SK-N-SH (cell line): ENCODE measurements at regions not wholly inside any gene's neighbourhood (a gene's known extent, or its start where the extent isn't known, plus 50 kb on each side); places are given as distances from the start of the nearest gene placed in this dataset.

Experiments used
- CTCF ChIA-PET: fragments of 300-600, 350-600 bp; formaldehyde crosslinking; extraction: SDS; loops from one replicate; lab custom pipeline; 2021; lab: Yijun Ruan, JAX
- POLR2A ChIA-PET: fragments of 350-600 bp; sonication (Branson Sonifier 250); formaldehyde crosslinking; extraction: SDS; loops from one replicate; lab custom pipeline; 2020; ENCODE audit warnings: antibody characterized with exemption, inconsistent platforms; lab: Yijun Ruan, JAX
- DNase-seq: peaks from one replicate; pipeline ENCODE4 v3.0.0; 2012
- H2AFZ ChIP-seq: fragments of 200-600 bp; sonication (generic); 2 replicates; pipeline ENCODE4 v1.8.1; 2016; ENCODE audit warnings: antibody characterized with exemption, mild to moderate bottlenecking, low read depth
- H3F3A ChIP-seq: fragments of 200-600 bp; sonication (generic); replicated peaks from 2 replicates; pipeline ENCODE3; 2016; ENCODE audit warnings: antibody characterized with exemption, mild to moderate bottlenecking; ENCODE audit not compliant: insufficient read depth
- H3K27ac ChIP-seq, 2 experiments: fragments of 200-500 bp in 1 of 2; fragments of 200-600 bp in 1 of 2; sonication (Bioruptor generic) in 1 of 2; sonication (generic), shearing (Covaris generic) in 1 of 2; 2 replicates each; pipeline versions ENCODE4 v1.5.1 to v1.6.1; 2014 to 2016; ENCODE audit warnings: low read depth in 2 of 2, inconsistent platforms in 1 of 2, low read length in 1 of 2, mild to moderate bottlenecking in 1 of 2, mixed read lengths in 1 of 2
- H3K27me3 ChIP-seq: fragments of 200-600 bp; sonication (generic), shearing (Covaris generic); 2 replicates; pipeline ENCODE4 v1.6.1; 2016; ENCODE audit warnings: mixed run types; ENCODE audit not compliant: insufficient read depth
- H3K36me3 ChIP-seq, 2 experiments: fragments of 200-500 bp in 1 of 2; fragments of 200-600 bp in 1 of 2; sonication (Bioruptor generic) in 1 of 2; sonication (generic) in 1 of 2; replicated peaks in 1 of 2; 2 replicates each; pipeline versions ENCODE3 to v1.5.1; 2014 to 2016; ENCODE audit warnings: low read length in 1 of 2, mild to moderate bottlenecking in 1 of 2; ENCODE audit not compliant: insufficient read depth in 2 of 2, control insufficient read depth in 1 of 2
- H3K4me1 ChIP-seq, 2 experiments: fragments of 200-500 bp in 1 of 2; fragments of 200-600 bp in 1 of 2; sonication (Bioruptor generic) in 1 of 2; sonication (generic), shearing (Covaris generic) in 1 of 2; 2 replicates each; pipeline versions ENCODE4 v1.5.1 to v1.6.1; 2014 to 2016; ENCODE audit warnings: low read depth in 1 of 2, low read length in 1 of 2, mixed run types in 1 of 2; ENCODE audit not compliant: insufficient read depth in 2 of 2, control insufficient read depth in 1 of 2
- H3K4me2 ChIP-seq: fragments of 200-600 bp; sonication (generic), shearing (Covaris generic); 2 replicates; pipeline ENCODE4 v1.6.1; 2017; ENCODE audit warnings: mixed run types
- H3K4me3 ChIP-seq, 2 experiments: fragments of 200-500 bp in 1 of 2; fragments of 200-600 bp in 1 of 2; sonication (Bioruptor generic) in 1 of 2; sonication (generic), shearing (Covaris generic) in 1 of 2; 2 replicates each; pipeline versions ENCODE4 v1.5.1 to v1.8.1; 2014 to 2016; ENCODE audit warnings: low read depth in 2 of 2, inconsistent platforms in 1 of 2, low read length in 1 of 2, mild to moderate bottlenecking in 1 of 2, mixed read lengths in 1 of 2, moderate library complexity in 1 of 2
- H3K79me2 ChIP-seq: fragments of 200-600 bp; sonication (generic); 2 replicates; pipeline ENCODE4 v1.8.1; 2017; ENCODE audit warnings: mild to moderate bottlenecking; ENCODE audit not compliant: insufficient read depth
- H3K9ac ChIP-seq: fragments of 200-600 bp; sonication (generic); 2 replicates; pipeline ENCODE4 v1.6.1; 2017; ENCODE audit warnings: mixed run types
- H3K9me2 ChIP-seq: fragments of 200-600 bp; sonication (generic); 2 replicates; pipeline ENCODE4 v1.6.1; 2017; ENCODE audit warnings: mixed run types
- H3K9me3 ChIP-seq: fragments of 200-600 bp; sonication (generic); 2 replicates; pipeline ENCODE4 v1.6.1; 2017; ENCODE audit warnings: mixed run types, mild to moderate bottlenecking, moderate library complexity
- H4K20me1 ChIP-seq: fragments of 200-600 bp; sonication (generic); 2 replicates; pipeline ENCODE4 v1.6.1; 2017; ENCODE audit warnings: mild to moderate bottlenecking, mixed run types; ENCODE audit not compliant: insufficient read depth
- ELF1 ChIP-seq: IDR thresholded peaks from 2 replicates; pipeline ENCODE4 v1.4.0; 2012
- EP300 ChIP-seq, 2 experiments: IDR thresholded peaks; 2 replicates each; pipeline versions ENCODE4 v1.4.0 to v1.6.1; 2012; ENCODE audit warnings: borderline replicate concordance in 1 of 2, low read depth in 1 of 2, low read length in 1 of 2
- EZH2phosphoT487 ChIP-seq: fragments of 200-600 bp; sonication (generic); IDR thresholded peaks from 2 replicates; pipeline ENCODE4 v1.6.1; 2017; ENCODE audit warnings: low read depth, mixed run types, mild to moderate bottlenecking, antibody characterized with exemption, moderate library complexity, borderline replicate concordance
- FOSL2 ChIP-seq: IDR thresholded peaks from 2 replicates; pipeline ENCODE4 v1.4.0; 2012; ENCODE audit warnings: low read depth, mild to moderate bottlenecking, moderate library complexity, borderline replicate concordance
- GABPA ChIP-seq: IDR thresholded peaks from 2 replicates; pipeline ENCODE4 v1.4.0; 2012; ENCODE audit warnings: low read depth, mild to moderate bottlenecking
- IRF3 ChIP-seq: fragments of 150-350 bp; IDR thresholded peaks from 2 replicates; pipeline ENCODE4 v1.6.1; 2016; ENCODE audit warnings: mild to moderate bottlenecking, low read depth, low read length
- JUND ChIP-seq: IDR thresholded peaks from 2 replicates; pipeline ENCODE4 v1.4.0; 2012
- MEF2A ChIP-seq: IDR thresholded peaks from 2 replicates; pipeline ENCODE4 v1.4.0; 2012; ENCODE audit warnings: low read depth, borderline replicate concordance
- NFIC ChIP-seq: IDR thresholded peaks from 2 replicates; pipeline ENCODE4 v1.4.0; 2012; ENCODE audit warnings: borderline replicate concordance
- NRF1 ChIP-seq: IDR thresholded peaks from 2 replicates; pipeline ENCODE4 v1.6.1; 2012; ENCODE audit warnings: low read depth, mild to moderate bottlenecking, low read length
- POLR2AphosphoS5 ChIP-seq: IDR thresholded peaks from 2 replicates; pipeline ENCODE4 v1.6.1; 2012; ENCODE audit warnings: low read depth, low read length
- RAD21 ChIP-seq: IDR thresholded peaks from 2 replicates; pipeline ENCODE4 v1.6.1; 2012; ENCODE audit warnings: mild to moderate bottlenecking, low read length
- RCOR1 ChIP-seq: fragments of 150-350 bp; IDR thresholded peaks from 2 replicates; pipeline ENCODE4 v1.6.1; 2017; ENCODE audit warnings: antibody characterized with exemption, low read length
- RFX5 ChIP-seq: IDR thresholded peaks from 2 replicates; pipeline ENCODE4 v1.6.1; 2012; ENCODE audit warnings: mild to moderate bottlenecking, improper control_type of control experiment, low read length
- RXRA ChIP-seq: IDR thresholded peaks from 2 replicates; pipeline ENCODE4 v1.4.0; 2012; ENCODE audit warnings: low read depth, mild to moderate bottlenecking, borderline replicate concordance
- SIN3A ChIP-seq: IDR thresholded peaks from 2 replicates; pipeline ENCODE4 v1.6.1; 2012; ENCODE audit warnings: low read depth, mild to moderate bottlenecking, low read length, moderate library complexity, borderline replicate concordance
- SMC3 ChIP-seq: IDR thresholded peaks from 2 replicates; pipeline ENCODE4 v1.6.1; 2012; ENCODE audit warnings: low read depth, low read length, improper control_type of control experiment
- TCF12 ChIP-seq: IDR thresholded peaks from 2 replicates; pipeline ENCODE4 v1.4.0; 2012
- USF2 ChIP-seq: fragments of 150-350 bp; IDR thresholded peaks from 2 replicates; pipeline ENCODE4 v1.6.1; 2017; ENCODE audit warnings: antibody characterized with exemption, low read length, low read depth, borderline replicate concordance
- YY1 ChIP-seq: IDR thresholded peaks from 2 replicates; pipeline ENCODE4 v1.4.0; 2012; ENCODE audit warnings: low read depth, mild to moderate bottlenecking
- WGBS: methylation state at CpG from one replicate; pipeline ENCODE4 v1.1.6; 2017; ENCODE audit warnings: low lambda C conversion rate; 5-methylcytosine and 5-hydroxymethylcytosine counted together
- TF ChIP-seq, protein P1 (sequence below): IDR thresholded peaks from 2 replicates; pipeline ENCODE4 v1.4.0; 2012; ENCODE audit warnings: low read depth, borderline replicate concordance

DNA sequence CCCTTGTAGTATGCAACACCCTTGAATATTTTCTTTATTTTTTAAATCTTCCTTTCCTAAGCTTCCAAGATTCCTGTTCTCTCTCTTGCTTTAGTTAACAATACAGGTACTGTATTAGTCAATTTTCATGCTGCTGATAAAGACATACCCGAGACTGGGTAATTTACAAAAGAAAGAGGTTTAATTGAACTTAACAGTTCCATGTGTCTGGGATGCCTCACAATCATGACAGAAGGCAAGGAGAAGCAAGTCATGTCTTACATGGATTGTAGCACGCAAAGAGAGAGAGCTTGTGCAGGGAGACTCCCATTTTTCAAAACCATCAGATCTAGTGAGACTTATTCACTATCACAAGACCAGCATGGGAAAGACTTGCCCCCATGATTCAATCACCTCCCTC, 1024.3 kb downstream of the PCDH9 start:
- H3K36me3 ChIP-seq = no peaks in the 10 kb centered on the region
- no peak overlapping the region for H3K4me2 ChIP-seq
- peaks cover 7% of the 10 kb centered on the region for H3F3A ChIP-seq
- no peaks in the 10 kb centered on the region for H4K20me1 ChIP-seq
- TF ChIP-seq GABPA = no peak
- no peak for TF ChIP-seq SIN3A
- peak; percentile 54; the same call in 1 of the 2 replicates for TF ChIP-seq TCF12
- TF ChIP-seq RXRA = no peak
- no peak for TF ChIP-seq POLR2AphosphoS5
- no peak for TF ChIP-seq EZH2phosphoT487
- ChIA-PET CTCF (no interaction called here), POLR2A (no interaction called here)
- H3K4me1 ChIP-seq = peaks cover 0 to 5% of the 10 kb centered on the region in 2 experiments; a peak in 1 of 4 replicates
- no peaks in the 10 kb centered on the region for H3K9me2 ChIP-seq
- 13% methylated on average over 2 of the region's 2 CpGs for WGBS
- H3K4me3 ChIP-seq = no peak overlapping the region
- H3K9me3 ChIP-seq = no peaks in the 10 kb centered on the region
- H3K27ac ChIP-seq = peak overlapping the region in 1 of 2 experiments; percentile 0; a peak in 1 of 4 replicates
- H2AFZ ChIP-seq = peak overlapping the region; percentile 41; the same call in 1 of the 2 replicates
- H3K79me2 ChIP-seq = no peaks in the 10 kb centered on the region
- no peak for DNase-seq
- no peaks in the 10 kb centered on the region for H3K27me3 ChIP-seq
- no peak overlapping the region for H3K9ac ChIP-seq

GRCh38 chr13:66200555-66200954, 1029.6 kb downstream of the PCDH9 start:
- TF ChIP-seq TCF12 (no peak), RAD21 (peak; percentile 40), FOSL2 (no peak), NFIC (no peak), EP300 (IDR thresholded peaks at IDR 0.05; ENCODE audit: borderline replicate concordance in 1 of 2, low read depth in 1 of 2, low read length in 1 of 2) (no peak), SMC3 (peak; percentile 30; the same call in 1 of the 2 replicates)
- TF ChIP-seq, protein P1, sequence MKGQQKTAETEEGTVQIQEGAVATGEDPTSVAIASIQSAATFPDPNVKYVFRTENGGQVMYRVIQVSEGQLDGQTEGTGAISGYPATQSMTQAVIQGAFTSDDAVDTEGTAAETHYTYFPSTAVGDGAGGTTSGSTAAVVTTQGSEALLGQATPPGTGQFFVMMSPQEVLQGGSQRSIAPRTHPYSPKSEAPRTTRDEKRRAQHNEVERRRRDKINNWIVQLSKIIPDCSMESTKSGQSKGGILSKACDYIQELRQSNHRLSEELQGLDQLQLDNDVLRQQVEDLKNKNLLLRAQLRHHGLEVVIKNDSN = no peak
- DNase-seq = no peak
- no peak overlapping the region for H3K9ac ChIP-seq
- H3K79me2 ChIP-seq = no peaks in the 10 kb centered on the region
- H3F3A ChIP-seq = no peaks in the 10 kb centered on the region
- POLR2A ChIA-PET = no interaction called here
- CTCF ChIA-PET = no interaction called here
- H3K9me2 ChIP-seq = no peaks in the 10 kb centered on the region
- H3K27me3 ChIP-seq = no peaks in the 10 kb centered on the region
- no peak overlapping the region for H3K27ac ChIP-seq
- no peak overlapping the region for H3K4me3 ChIP-seq
- no peaks in the 10 kb centered on the region for H3K9me3 ChIP-seq
- no peak overlapping the region for H2AFZ ChIP-seq
- peaks cover 0 to 2% of the 10 kb centered on the region in 2 experiments for H3K36me3 ChIP-seq
- no peaks in the 10 kb centered on the region for H4K20me1 ChIP-seq
- H3K4me1 ChIP-seq = no peaks in the 10 kb centered on the region
- no peak overlapping the region for H3K4me2 ChIP-seq

GRCh38 chr13:66195238-66195637, 1034.9 kb downstream of the PCDH9 start:
- no peak for DNase-seq
- Histone ChIP-seq H2AFZ (no peak overlapping the region), H3K4me2 (no peak overlapping the region), H4K20me1 (no peaks in the 10 kb centered on the region), H3K27ac (no peak overlapping the region), H3K4me1 (no peaks in the 10 kb centered on the region), H3K27me3 (no peaks in the 10 kb centered on the region), H3K4me3 (no peak overlapping the region), H3K79me2 (no peaks in the 10 kb centered on the region), H3K9ac (no peak overlapping the region), H3K9me3 (no peaks in the 10 kb centered on the region), H3F3A (no peaks in the 10 kb centered on the region), H3K36me3 (peaks cover 0 to 2% of the 10 kb centered on the region in 2 experiments), H3K9me2 (no peaks in the 10 kb centered on the region)
- POLR2A ChIA-PET = no interaction called here
- no peak for TF ChIP-seq FOSL2
- TF ChIP-seq MEF2A = no peak
- TF ChIP-seq RFX5 = no peak
- TF ChIP-seq RXRA = no peak
- no peak for TF ChIP-seq JUND
- TF ChIP-seq ELF1 = no peak
- TF ChIP-seq SIN3A = no peak
- no peak for TF ChIP-seq YY1
- TF ChIP-seq RCOR1 = no peak
- no peak for TF ChIP-seq USF2
- TF ChIP-seq IRF3 = no peak
- no peak for TF ChIP-seq EP300 (IDR thresholded peaks at IDR 0.05; ENCODE audit: borderline replicate concordance in 1 of 2, low read depth in 1 of 2, low read length in 1 of 2)
- TF ChIP-seq NRF1 = no peak
- CTCF ChIA-PET = no interaction called here
- 95% methylated on average over 1 of the region's 1 CpG for WGBS
